GM12864 (cell line): ENCODE measurements at regions not wholly inside any gene's neighbourhood (a gene's known extent, or its start where the extent isn't known, plus 50 kb on each side); places are given as distances from the start of the nearest gene placed in this dataset.

Experiments used
- DNase-seq: peaks from one replicate; pipeline ENCODE4 v3.0.0-alpha.2; 2011; ENCODE audit warnings: low read depth
- H3K4me3 ChIP-seq: 2 replicates; pipeline ENCODE4 v1.5.1; 2011; ENCODE audit warnings: mild to moderate bottlenecking, low read depth, low read length, control low read depth
- CTCF ChIP-seq: IDR thresholded peaks from 2 replicates; pipeline ENCODE4 v1.5.1; 2011; ENCODE audit warnings: low read depth, mild to moderate bottlenecking, moderate library complexity, low read length, control low read depth, inconsistent platforms; ENCODE audit errors: missing control alignments

- TF ChIP-seq CTCF, result no peak
- no peak overlapping the region for H3K4me3 ChIP-seq
- DNase-seq, result no peak
These were observed 83.6 kb upstream of the MBNL1 start for GRCh38 chr3:152184971-152185686.

GRCh38 chr3:152185891-152186630 lies 82.7 kb upstream of the MBNL1 start:
- no peak for DNase-seq
- TF ChIP-seq CTCF, result no peak

GRCh38 chr3:152190636-152191183 lies 78.0 kb upstream of the MBNL1 start:
- TF ChIP-seq CTCF, result no peak
- no peak for DNase-seq
- H3K4me3 ChIP-seq, result no peak overlapping the region

More at GRCh38 chr3:152185891-152186630, 82.7 kb upstream of the MBNL1 start:
- H3K4me3 ChIP-seq, result no peak overlapping the region

GRCh38 chr3:152192050-152192449 lies 76.7 kb upstream of the MBNL1 start:
- no peak for DNase-seq

GRCh38 chr3:152192936-152193672 lies 75.6 kb upstream of the MBNL1 start:
- no peak overlapping the region; the same call in 1 of the 2 replicates for H3K4me3 ChIP-seq
- no peak for TF ChIP-seq CTCF
- no peak for DNase-seq

More at GRCh38 chr3:152192050-152192449, 76.7 kb upstream of the MBNL1 start:
- TF ChIP-seq CTCF, result no peak
- no peak overlapping the region for H3K4me3 ChIP-seq

GRCh38 chr3:152193673-152194267 lies 75.0 kb upstream of the MBNL1 start:
- no peak for TF ChIP-seq CTCF
- DNase-seq, result no peak
- H3K4me3 ChIP-seq, result peak overlapping the region; percentile 43
